Activated CD4-positive, alpha-beta T cell treated with anti-CD3 and anti-CD28 coated beads for 36 hours (primary cell): ENCODE measurements at regions not wholly inside any gene's neighbourhood (a gene's known extent, or its start where the extent isn't known, plus 50 kb on each side); places are given as distances from the start of the nearest gene placed in this dataset.

Source experiments
- ATAC-seq: fragments of 200-7000 bp; cut with Tn5 transposase; one replicate; pipeline ENCODE4 v1.10.0; 2021; ENCODE audit warnings: mild to moderate bottlenecking, moderate library complexity
- CTCF ChIA-PET: fragments of 350-600 bp; sonication (Branson Sonifier 250); formaldehyde crosslinking; loops from one replicate; lab custom pipeline; 2021; ENCODE audit warnings: antibody characterized with exemption; lab: Charles Lee
- POLR2A ChIA-PET: fragments of 350-600 bp; sonication (Branson Sonifier 250); formaldehyde crosslinking; loops from one replicate; lab custom pipeline; 2021; ENCODE audit warnings: antibody characterized with exemption, inconsistent platforms; lab: Charles Lee
- DNase-seq: peaks from one replicate; pipeline ENCODE4 v3.0.0-alpha.2; 2020
- H3K27ac Mint-ChIP-seq: one replicate; pipeline ENCODE4 v1.8.0; 2021; ENCODE audit warnings: mixed read lengths
- H3K27me3 Mint-ChIP-seq: one replicate; pipeline ENCODE4 v1.8.0; 2021; ENCODE audit warnings: mixed read lengths
- H3K36me3 Mint-ChIP-seq: one replicate; pipeline ENCODE4 v1.8.0; 2021; ENCODE audit warnings: low read depth, mixed read lengths
- H3K4me1 Mint-ChIP-seq: one replicate; pipeline ENCODE4 v1.8.0; 2021; ENCODE audit warnings: mixed read lengths
- H3K4me3 Mint-ChIP-seq: one replicate; pipeline ENCODE4 v1.8.0; 2021; ENCODE audit warnings: mild to moderate bottlenecking, moderate library complexity, mixed read lengths
- H3K9me3 Mint-ChIP-seq: one replicate; pipeline ENCODE4 v1.8.0; 2021; ENCODE audit warnings: low read depth, mixed read lengths
- intact Hi-C, 2 experiments: fragments of 100-400 bp; cut with DNase I in 1 of 2; cut with micrococcal nuclease in 1 of 2; formaldehyde crosslinking; loops; one replicate each; pipeline versions ENCODE4 v1.14.2 to v1.15.1; 2022 to 2024; cut with DNase I, micrococcal nuclease

DNA sequence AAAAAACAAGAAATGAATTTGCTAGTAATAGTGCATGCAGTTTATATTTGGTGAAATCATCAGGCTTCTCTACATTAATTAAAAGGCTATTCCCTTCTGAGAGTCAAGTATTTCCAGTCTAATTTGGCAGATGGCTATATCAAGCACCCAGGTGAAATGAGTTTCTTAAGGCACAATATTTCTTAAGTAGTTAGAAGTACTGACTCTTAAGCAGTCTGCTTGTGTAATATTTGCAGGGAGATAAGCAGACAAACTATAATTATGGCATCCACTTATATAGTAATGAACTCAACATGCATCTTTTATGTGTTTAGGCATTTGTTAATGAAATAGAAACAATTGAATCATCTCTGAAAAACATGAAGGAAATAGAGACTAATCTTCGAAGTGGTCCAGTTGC lies 189.2 kb downstream of the UTRN start:
- no peak overlapping the region for H3K4me3 Mint-ChIP-seq
- ChIA-PET POLR2A (no interaction called here), CTCF (interaction anchor here (2.2 kb wide), 1 partner anchor 7 kb away, joined by 14 read pairs; no protein-coding TSS in a partner anchor)
- H3K9me3 Mint-ChIP-seq: no peaks in the 10 kb centered on the region
- H3K36me3 Mint-ChIP-seq: peaks cover 18% of the 10 kb centered on the region
- H3K4me1 Mint-ChIP-seq: peaks cover 3% of the 10 kb centered on the region
- intact Hi-C loops: no loop called here
- ATAC-seq (no peak), DNase-seq (no peak)
- H3K27ac Mint-ChIP-seq: no peak overlapping the region
- no peaks in the 10 kb centered on the region for H3K27me3 Mint-ChIP-seq

DNA sequence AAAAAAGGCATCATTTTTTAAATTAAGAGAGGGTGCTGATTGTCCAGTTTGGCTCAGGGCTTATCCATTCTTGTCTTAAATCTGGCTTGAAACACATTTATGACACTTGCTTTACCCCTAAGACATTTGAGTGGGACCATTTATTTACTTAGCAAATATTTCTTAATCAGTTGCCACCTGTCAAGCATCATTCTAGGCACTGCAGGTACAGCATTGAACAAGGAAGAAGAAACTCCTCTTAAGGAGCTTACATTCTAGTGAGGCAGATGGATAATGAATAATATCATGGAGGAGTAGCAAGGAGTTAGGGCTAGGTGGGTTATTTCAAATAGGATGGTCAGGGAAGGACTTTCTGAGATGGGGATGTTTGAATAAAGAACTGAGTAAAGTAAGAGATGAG lies 189.8 kb downstream of the UTRN start:
- ATAC-seq (no peak), DNase-seq (no peak)
- H3K27ac Mint-ChIP-seq: peak overlapping the region; percentile 35
- ChIA-PET POLR2A (no interaction called here), CTCF (no interaction called here)
- H3K9me3 Mint-ChIP-seq: no peaks in the 10 kb centered on the region
- H3K36me3 Mint-ChIP-seq: peaks cover 20% of the 10 kb centered on the region
- H3K4me3 Mint-ChIP-seq: no peak overlapping the region
- no peaks in the 10 kb centered on the region for H3K4me1 Mint-ChIP-seq
- no peaks in the 10 kb centered on the region for H3K27me3 Mint-ChIP-seq
- intact Hi-C loops: no loop called here

DNA sequence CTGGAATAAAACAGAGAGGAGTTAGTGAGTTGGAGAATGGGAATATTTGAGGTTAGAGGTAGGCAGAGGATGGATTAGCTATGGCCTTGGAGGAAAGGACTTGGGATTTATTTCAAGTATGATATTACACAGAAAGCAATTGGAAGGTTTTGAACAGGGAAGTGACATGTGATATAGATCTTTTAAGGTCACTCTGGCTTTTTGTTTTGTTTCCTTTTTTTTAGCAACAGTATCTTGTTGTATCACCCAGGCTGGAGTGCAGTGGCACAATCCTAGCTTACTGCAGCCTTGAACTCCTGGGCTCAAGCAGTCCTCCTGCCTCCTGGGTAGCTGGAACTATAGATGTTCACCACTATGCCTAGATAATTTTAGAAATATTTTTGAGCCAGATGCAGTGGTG lies 190.3 kb downstream of the UTRN start:
- no peak for ATAC-seq
- ChIA-PET POLR2A (no interaction called here), CTCF (no interaction called here)
- intact Hi-C loops: no loop called here
- Mint-ChIP-seq H3K36me3 (peaks cover 19% of the 10 kb centered on the region), H3K27ac (peak overlapping the region; percentile 35), H3K9me3 (no peaks in the 10 kb centered on the region), H3K4me3 (no peak overlapping the region), H3K27me3 (no peaks in the 10 kb centered on the region), H3K4me1 (no peaks in the 10 kb centered on the region)
- DNase-seq: no peak

DNA sequence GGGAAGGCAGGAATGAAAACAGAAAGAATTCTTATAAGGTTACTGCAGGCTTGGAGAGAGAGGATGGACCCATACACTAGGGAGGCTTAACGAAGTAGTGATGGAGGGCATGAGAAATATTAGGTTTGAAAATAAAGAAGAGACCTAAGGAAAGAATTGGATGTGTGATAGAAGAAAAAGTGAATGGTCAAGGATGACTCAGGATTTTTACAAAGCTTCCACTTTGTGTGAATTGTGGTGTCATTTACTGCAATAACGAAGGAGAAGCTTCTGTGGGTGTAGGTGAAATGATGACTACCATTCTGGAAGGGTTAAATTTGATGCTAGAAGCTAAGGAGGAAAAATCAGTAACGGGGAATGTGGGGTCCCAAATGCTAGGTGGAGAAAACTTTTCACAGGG lies 191.2 kb downstream of the UTRN start:
- CTCF ChIA-PET: no interaction called here
- Mint-ChIP-seq H3K9me3 (no peaks in the 10 kb centered on the region), H3K27me3 (no peaks in the 10 kb centered on the region), H3K27ac (peak overlapping the region; percentile 56), H3K36me3 (peaks cover 18% of the 10 kb centered on the region), H3K4me3 (no peak overlapping the region), H3K4me1 (no peaks in the 10 kb centered on the region)
- intact Hi-C loops: no loop called here
- DNase-seq (no peak), ATAC-seq (no peak)
- POLR2A ChIA-PET: no interaction called here

DNA sequence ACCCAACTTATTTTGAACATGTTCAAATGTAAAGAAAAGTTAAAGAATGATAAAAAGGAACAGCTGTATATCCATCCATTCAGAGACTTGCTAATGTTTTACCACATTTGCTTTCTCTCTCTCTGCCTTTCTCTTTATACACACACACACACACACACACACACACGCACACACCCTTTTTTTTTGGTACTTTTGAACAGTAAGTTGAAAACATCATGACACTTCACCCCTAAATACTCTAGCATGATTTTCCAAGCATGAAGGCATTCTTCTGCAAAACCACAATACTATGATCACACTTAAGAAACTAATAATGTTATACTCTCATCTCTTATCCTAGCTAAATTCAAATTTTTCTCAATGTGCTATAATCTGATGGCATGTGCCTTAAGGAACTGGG lies 192.3 kb downstream of the UTRN start:
- no peak overlapping the region for H3K27ac Mint-ChIP-seq
- ChIA-PET CTCF (no interaction called here), POLR2A (no interaction called here)
- peaks cover 3% of the 10 kb centered on the region for H3K4me1 Mint-ChIP-seq
- no peak for ATAC-seq
- H3K27me3 Mint-ChIP-seq: no peaks in the 10 kb centered on the region
- DNase-seq: no peak
- no peaks in the 10 kb centered on the region for H3K9me3 Mint-ChIP-seq
- peaks cover 18% of the 10 kb centered on the region for H3K36me3 Mint-ChIP-seq
- intact Hi-C loops: no loop called here
- no peak overlapping the region for H3K4me3 Mint-ChIP-seq

DNA sequence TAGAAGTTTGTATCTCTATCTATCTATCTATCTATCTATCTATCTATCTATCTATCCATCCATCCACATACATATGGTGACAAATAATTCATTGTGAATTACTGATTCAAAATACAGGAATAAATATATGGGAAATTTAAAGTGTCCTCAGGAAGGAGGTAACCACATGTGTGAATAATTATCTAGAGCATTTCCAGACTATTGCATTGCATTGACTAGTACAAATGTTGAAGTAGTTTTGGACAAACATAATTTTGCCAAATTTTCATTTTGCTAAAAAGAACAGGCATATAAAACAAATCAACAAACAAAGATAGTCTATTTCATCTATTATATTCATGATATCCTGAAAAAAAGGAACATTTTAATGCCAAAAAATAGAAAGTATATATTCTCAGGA lies 192.7 kb downstream of the UTRN start:
- Mint-ChIP-seq H3K27ac (no peak overlapping the region), H3K4me1 (peaks cover 3% of the 10 kb centered on the region), H3K9me3 (no peaks in the 10 kb centered on the region), H3K27me3 (no peaks in the 10 kb centered on the region), H3K36me3 (peaks cover 21% of the 10 kb centered on the region), H3K4me3 (no peak overlapping the region)
- intact Hi-C loops: no loop called here
- ChIA-PET CTCF (interaction anchor here (0.6 to 1.0 kb wide), 2 partner anchors 57 to 375 kb away, joined by 3 read pairs; no protein-coding TSS in a partner anchor), POLR2A (no interaction called here)
- ATAC-seq (no peak), DNase-seq (no peak)

DNA sequence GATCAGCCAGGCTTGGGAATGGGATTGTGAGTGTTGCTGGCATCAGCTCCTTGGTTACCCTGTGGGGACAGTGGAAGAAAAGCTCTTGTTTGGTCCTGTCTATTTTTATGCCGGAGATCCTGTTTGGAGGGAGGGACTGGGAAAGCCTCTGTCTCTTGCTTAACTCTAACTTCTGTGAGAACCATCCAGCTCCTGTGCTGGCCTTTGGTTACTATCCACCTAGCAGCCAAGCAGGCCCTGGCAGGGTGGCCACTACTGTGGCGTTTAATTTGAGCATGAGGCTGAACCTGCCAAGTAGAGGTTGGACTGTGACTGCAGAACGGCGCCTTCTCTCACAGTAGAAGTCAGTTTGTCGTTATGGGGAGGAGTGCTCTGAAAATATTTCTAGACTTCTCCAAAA lies 193.3 kb downstream of the UTRN start:
- POLR2A ChIA-PET: no interaction called here
- H3K9me3 Mint-ChIP-seq: no peaks in the 10 kb centered on the region
- H3K27me3 Mint-ChIP-seq: no peaks in the 10 kb centered on the region
- no peak for DNase-seq
- ATAC-seq: no peak
- H3K4me1 Mint-ChIP-seq: peaks cover 6% of the 10 kb centered on the region
- CTCF ChIA-PET: interaction anchor here (0.6 to 1.0 kb wide), 2 partner anchors 57 to 376 kb away, joined by 3 read pairs; no protein-coding TSS in a partner anchor
- H3K4me3 Mint-ChIP-seq: no peak overlapping the region
- intact Hi-C loops: no loop called here
- H3K36me3 Mint-ChIP-seq: peaks cover 24% of the 10 kb centered on the region
- H3K27ac Mint-ChIP-seq: peak overlapping the region; percentile 30

DNA sequence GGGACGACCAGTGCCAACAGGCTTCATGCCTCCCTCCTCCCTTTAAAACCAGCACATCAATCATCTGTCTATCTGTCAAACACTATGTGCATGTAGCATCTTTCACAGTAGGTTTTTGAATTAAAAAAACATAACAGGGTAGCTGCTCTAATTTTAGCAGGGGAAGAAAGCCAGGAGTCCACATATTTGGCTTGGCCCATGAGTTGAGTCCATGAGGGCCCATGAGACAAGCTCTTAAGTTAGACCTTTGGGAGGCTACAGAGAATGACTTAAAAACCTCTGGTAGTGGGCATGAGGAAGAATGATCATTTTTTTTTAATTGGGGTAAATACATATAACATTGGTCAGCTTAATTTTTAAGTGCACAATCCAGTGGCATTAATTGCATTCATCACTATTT lies 194.9 kb downstream of the UTRN start:
- Mint-ChIP-seq H3K27me3 (no peaks in the 10 kb centered on the region), H3K36me3 (peaks cover 19% of the 10 kb centered on the region), H3K27ac (peak overlapping the region; percentile 6), H3K4me3 (no peak overlapping the region), H3K9me3 (no peaks in the 10 kb centered on the region), H3K4me1 (peaks cover 6% of the 10 kb centered on the region)
- no peak for DNase-seq
- ChIA-PET CTCF (interaction anchor here (0.8 to 1.6 kb wide), 11 partner anchors 8 to 396 kb away, joined by 3 to 4 read pairs (median 3); no protein-coding TSS in a partner anchor), POLR2A (interaction anchor here (0.6 kb wide), 1 partner anchor 53 kb away, joined by 3 read pairs; no protein-coding TSS in a partner anchor)
- no peak for ATAC-seq
- intact Hi-C loops: loop anchor here (5.0 kb wide), 3 partner anchors 218 to 903 kb away; no protein-coding TSS in a partner anchor

DNA sequence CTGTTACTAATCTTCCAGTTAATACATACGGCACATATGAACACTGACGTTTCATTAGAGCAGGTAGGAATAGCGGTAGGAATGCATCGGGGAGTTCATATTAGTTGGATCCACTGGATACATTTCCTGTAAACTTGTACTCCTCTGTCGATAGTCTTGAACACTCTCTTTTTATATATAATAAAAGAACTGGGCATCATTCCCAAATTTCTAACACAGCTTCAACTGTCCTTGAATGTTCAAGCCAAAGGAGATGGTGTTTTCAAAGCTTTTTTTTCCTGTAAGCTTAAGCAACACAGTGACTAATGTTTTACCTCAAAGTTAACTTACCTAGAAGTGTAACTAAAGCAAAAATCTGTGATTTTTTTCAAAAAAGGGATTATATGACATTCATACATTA lies 195.3 kb downstream of the UTRN start:
- Mint-ChIP-seq H3K4me3 (no peak overlapping the region), H3K36me3 (peaks cover 21% of the 10 kb centered on the region), H3K27ac (no peak overlapping the region), H3K4me1 (peaks cover 6% of the 10 kb centered on the region), H3K27me3 (no peaks in the 10 kb centered on the region), H3K9me3 (no peaks in the 10 kb centered on the region)
- no peak for DNase-seq
- ATAC-seq: no peak
- CTCF ChIA-PET: interaction anchor here (0.8 to 3.2 kb wide), 14 partner anchors 11 to 395 kb away, joined by 3 to 13 read pairs (median 4); no protein-coding TSS in a partner anchor
- POLR2A ChIA-PET: interaction anchor here (0.6 kb wide), 1 partner anchor 53 kb away, joined by 3 read pairs; no protein-coding TSS in a partner anchor
- intact Hi-C loops: loop anchor here (5.0 kb wide), 3 partner anchors 218 to 903 kb away; no protein-coding TSS in a partner anchor

DNA sequence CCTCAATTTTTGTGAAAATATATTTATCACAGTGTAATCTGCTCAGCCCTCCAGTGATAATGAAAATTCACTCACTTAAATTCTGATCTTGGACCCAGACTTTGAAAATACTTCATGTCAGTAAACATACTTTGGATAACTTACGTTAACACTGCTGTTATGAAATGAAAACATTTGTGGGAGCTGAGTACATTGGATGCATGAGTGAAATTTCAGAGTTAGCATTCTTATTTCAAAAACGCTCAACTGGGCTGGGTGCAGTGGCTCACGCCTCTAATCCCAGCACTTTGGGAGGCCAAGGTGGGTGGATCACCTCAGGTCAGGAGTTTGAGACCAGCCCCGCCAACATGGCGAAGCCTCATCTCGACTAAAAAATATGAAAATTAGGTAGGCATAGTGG lies 196.4 kb downstream of the UTRN start:
- ATAC-seq (no peak), DNase-seq (no peak)
- Mint-ChIP-seq H3K9me3 (no peaks in the 10 kb centered on the region), H3K36me3 (peaks cover 17% of the 10 kb centered on the region), H3K4me1 (peaks cover 6% of the 10 kb centered on the region), H3K27ac (no peak overlapping the region), H3K27me3 (no peaks in the 10 kb centered on the region), H3K4me3 (no peak overlapping the region)
- intact Hi-C loops: loop anchor here (5.0 kb wide), 3 partner anchors 219 to 904 kb away; no protein-coding TSS in a partner anchor
- POLR2A ChIA-PET: no interaction called here
- CTCF ChIA-PET: interaction anchor here (0.7 to 3.2 kb wide), 18 partner anchors 8 to 382 kb away, joined by 3 to 14 read pairs (median 4); no protein-coding TSS in a partner anchor

DNA sequence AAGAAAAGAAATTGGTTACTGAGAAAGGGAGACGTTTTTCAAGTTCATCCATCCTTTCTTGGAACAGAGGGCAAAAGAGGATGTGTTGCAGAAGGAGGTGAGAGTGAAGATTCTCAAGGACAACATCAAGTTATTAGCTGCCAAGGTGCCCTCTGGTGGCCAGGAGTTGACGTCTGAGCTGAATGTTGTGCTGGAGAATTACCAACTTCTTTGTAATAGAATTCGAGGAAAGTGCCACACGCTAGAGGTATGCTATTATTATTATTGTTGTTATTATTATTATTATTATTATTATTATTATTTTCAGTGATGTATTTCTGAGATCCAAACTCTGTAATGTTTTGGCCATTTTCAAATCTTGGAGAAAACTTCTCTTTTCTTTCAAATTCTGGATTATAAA lies 197.0 kb downstream of the UTRN start:
- H3K27ac Mint-ChIP-seq: no peak overlapping the region
- POLR2A ChIA-PET: no interaction called here

DNA sequence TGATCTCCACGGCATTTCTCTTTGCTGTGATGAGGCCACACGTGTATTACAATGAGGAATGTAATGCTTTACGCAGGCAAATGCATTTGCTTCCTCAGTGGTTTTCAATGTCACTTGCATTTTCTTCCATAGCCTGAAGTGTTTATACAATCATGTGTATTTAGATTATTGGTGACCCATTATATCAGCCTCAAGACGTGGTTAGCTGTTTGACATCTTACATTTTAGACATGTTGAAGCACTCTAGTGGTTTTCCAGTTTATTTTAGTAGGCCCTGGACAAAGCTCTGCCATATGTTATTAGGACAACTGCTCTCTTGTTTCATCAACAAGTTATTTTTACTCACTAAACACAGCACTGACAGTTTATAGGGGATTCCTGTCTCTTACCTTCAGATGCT lies 200.4 kb downstream of the UTRN start:
- Mint-ChIP-seq H3K4me1 (peaks cover 6% of the 10 kb centered on the region), H3K27ac (no peak overlapping the region), H3K36me3 (peaks cover 21% of the 10 kb centered on the region), H3K4me3 (no peak overlapping the region), H3K9me3 (no peaks in the 10 kb centered on the region), H3K27me3 (no peaks in the 10 kb centered on the region)
- DNase-seq (no peak), ATAC-seq (no peak)
- ChIA-PET POLR2A (no interaction called here), CTCF (interaction anchor here (0.6 kb wide), 1 partner anchor 1616 kb away, joined by 3 read pairs; no protein-coding TSS in a partner anchor)
- intact Hi-C loops: no loop called here

More for the DNA sequence above, 197.0 kb downstream of the UTRN start:
- CTCF ChIA-PET: interaction anchor here (0.6 to 3.2 kb wide), 20 partner anchors 9 to 383 kb away, joined by 3 to 14 read pairs (median 4); no protein-coding TSS in a partner anchor
- Mint-ChIP-seq H3K4me3 (no peak overlapping the region), H3K27me3 (no peaks in the 10 kb centered on the region), H3K36me3 (peaks cover 16% of the 10 kb centered on the region), H3K4me1 (peaks cover 6% of the 10 kb centered on the region), H3K9me3 (no peaks in the 10 kb centered on the region)
- DNase-seq (peak; percentile 84), ATAC-seq (peak; percentile 90)
- intact Hi-C loops: loop anchor here (1.0 to 5.0 kb wide), 8 partner anchors 197 to 905 kb away; partner anchors contain the start of gene UTRN (in 2 of the 2)
